Cardiac muscle cell (in vitro differentiated cells and primary cell): ENCODE measurements at regions not wholly inside any gene's neighbourhood (a gene's known extent, or its start where the extent isn't known, plus 50 kb on each side); places are given as distances from the start of the nearest gene placed in this dataset.

ENCODE experiments used
- DNase-seq, 2 donors: peaks; one replicate each; pipeline versions ENCODE4 v3.0.0 to v3.0.0-alpha.2; 2010 to 2017; ENCODE audit warnings: low read depth in 1 of 2, low spot score in 1 of 2
- H3K27ac ChIP-seq: fragments of 200-600 bp; sonication (generic); 2 replicates; pipeline ENCODE4 v1.5.1; 2016
- H3K27me3 ChIP-seq: fragments of 200-600 bp; sonication (generic); 2 replicates; pipeline ENCODE4 v1.6.0; 2016; ENCODE audit warnings: control low read depth
- H3K36me3 ChIP-seq: fragments of 200-600 bp; sonication (generic); 2 replicates; pipeline ENCODE4 v1.5.1; 2016; ENCODE audit warnings: control low read depth
- H3K4me1 ChIP-seq: fragments of 200-600 bp; sonication (generic); 2 replicates; pipeline ENCODE4 v1.8.1; 2017; ENCODE audit warnings: low read depth, mild to moderate bottlenecking, mixed run types
- H3K4me3 ChIP-seq: fragments of 200-600 bp; sonication (generic); 2 replicates; pipeline ENCODE4 v1.5.1; 2016; ENCODE audit warnings: mild to moderate bottlenecking
- H3K9me3 ChIP-seq: fragments of 200-600 bp; sonication (generic); 2 replicates; pipeline ENCODE4 v1.5.1; 2017; ENCODE audit warnings: low read depth, mild to moderate bottlenecking, control low read depth
- TF ChIP-seq, protein P1 (sequence below): IDR thresholded peaks from 2 replicates; pipeline ENCODE4 v1.5.1; 2012; ENCODE audit warnings: low read depth, mild to moderate bottlenecking, low read length

DNA sequence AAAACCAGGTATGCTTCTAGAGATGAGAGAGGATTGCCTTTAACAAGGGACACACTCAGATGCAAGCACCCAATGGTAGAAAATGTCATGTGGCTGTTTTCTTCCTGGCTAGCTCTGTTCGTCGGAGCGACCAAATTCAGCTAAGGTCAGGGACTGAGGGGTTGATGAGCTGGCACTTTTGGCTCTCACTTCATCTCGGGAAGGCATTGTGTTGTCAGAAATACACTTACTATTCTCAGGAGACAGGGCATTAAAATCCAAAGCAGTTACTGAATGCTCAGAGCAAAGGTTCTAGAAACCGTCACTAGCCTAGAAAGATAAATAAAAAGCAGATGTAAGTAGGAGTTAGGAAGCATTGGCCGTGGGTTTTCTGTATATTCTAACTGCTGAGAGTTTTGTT is 275.7 kb upstream of the SSTR1 start:
- Histone ChIP-seq H3K36me3 (no peaks in the 10 kb centered on the region), H3K27me3 (no peaks in the 10 kb centered on the region), H3K4me1 (no peaks in the 10 kb centered on the region), H3K4me3 (no peak overlapping the region), H3K27ac (no peak overlapping the region), H3K9me3 (no peaks in the 10 kb centered on the region)
- DNase-seq = no peak
- TF ChIP-seq, protein P1, sequence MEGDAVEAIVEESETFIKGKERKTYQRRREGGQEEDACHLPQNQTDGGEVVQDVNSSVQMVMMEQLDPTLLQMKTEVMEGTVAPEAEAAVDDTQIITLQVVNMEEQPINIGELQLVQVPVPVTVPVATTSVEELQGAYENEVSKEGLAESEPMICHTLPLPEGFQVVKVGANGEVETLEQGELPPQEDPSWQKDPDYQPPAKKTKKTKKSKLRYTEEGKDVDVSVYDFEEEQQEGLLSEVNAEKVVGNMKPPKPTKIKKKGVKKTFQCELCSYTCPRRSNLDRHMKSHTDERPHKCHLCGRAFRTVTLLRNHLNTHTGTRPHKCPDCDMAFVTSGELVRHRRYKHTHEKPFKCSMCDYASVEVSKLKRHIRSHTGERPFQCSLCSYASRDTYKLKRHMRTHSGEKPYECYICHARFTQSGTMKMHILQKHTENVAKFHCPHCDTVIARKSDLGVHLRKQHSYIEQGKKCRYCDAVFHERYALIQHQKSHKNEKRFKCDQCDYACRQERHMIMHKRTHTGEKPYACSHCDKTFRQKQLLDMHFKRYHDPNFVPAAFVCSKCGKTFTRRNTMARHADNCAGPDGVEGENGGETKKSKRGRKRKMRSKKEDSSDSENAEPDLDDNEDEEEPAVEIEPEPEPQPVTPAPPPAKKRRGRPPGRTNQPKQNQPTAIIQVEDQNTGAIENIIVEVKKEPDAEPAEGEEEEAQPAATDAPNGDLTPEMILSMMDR = no peak

DNA sequence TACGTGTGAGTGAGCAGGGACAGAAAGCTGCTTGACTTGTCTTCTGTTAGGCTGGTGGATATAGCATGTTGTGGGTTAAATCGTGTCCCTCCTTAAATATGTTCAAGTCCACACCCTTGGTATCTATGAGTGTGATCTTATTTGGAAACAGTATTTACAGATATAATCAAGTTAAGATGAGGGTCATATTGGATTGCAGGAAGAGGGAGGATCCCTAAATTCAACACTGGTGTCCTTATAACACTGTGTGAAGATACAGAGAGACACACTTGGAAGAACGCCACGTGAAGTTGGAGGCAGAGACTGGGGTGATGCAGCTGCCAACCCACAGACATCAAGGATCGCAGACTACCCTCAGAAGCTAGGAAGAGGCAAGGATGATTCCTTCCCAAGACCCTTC is 275.2 kb upstream of the SSTR1 start:
- H3K27me3 ChIP-seq = no peaks in the 10 kb centered on the region
- no peaks in the 10 kb centered on the region for H3K36me3 ChIP-seq
- H3K9me3 ChIP-seq = no peaks in the 10 kb centered on the region
- H3K27ac ChIP-seq = no peak overlapping the region
- DNase-seq = no peak
- no peak overlapping the region for H3K4me3 ChIP-seq
- H3K4me1 ChIP-seq = no peaks in the 10 kb centered on the region
- TF ChIP-seq, protein P1 = no peak

DNA sequence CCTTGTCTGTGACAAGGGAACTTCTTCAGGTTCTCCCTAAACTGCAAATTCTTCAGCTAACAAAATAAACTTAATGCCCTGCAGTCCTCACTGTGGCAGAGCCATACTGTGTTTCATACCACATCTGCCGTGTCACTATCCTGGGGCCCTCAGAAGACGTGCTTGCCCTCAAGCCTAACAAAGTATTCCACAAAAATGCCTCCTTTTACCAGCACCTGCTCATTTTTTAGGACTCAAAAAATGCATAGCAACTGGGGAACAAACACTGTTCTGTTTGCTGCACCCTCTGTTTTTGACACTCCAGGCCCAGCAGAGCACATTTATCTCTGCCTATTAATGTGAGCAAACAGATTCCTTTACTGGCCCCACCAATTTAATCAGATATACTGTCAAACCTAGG is 270.7 kb upstream of the SSTR1 start:
- TF ChIP-seq, protein P1 = no peak
- DNase-seq = no peak
- Histone ChIP-seq H3K4me3 (no peak overlapping the region), H3K4me1 (no peaks in the 10 kb centered on the region), H3K27me3 (no peaks in the 10 kb centered on the region), H3K27ac (no peak overlapping the region), H3K36me3 (no peaks in the 10 kb centered on the region), H3K9me3 (no peaks in the 10 kb centered on the region)

DNA sequence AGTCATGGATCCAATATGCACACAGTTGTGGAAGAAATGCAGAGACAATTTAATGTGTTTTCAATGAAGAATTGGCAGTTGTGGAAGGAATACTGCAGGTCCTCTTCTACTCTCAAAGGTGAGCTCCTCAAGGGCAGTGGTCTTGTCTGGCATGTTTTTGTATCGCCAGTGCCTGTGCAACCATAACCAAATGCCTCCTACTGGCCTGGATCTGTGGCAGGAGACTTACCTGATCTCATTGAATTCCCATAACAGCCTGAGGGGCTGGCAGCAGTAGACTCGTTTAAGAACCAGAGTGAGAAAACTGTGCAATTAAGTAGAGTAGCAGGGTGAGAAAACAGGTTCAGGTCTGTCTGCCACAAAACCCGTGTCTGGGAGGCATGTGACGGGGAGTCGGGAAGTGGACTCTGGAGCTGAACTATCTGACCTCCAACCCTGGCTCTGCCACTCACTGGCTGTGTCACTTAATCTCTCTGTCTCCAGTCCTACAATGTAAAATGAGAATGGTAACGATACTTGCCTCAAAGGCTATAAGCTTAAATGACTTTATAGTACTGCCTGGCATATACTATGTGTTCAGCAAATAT is 268.2 kb upstream of the SSTR1 start:
- no peak for DNase-seq
- Histone ChIP-seq H3K27ac (no peak overlapping the region), H3K4me3 (no peak overlapping the region), H3K4me1 (no peaks in the 10 kb centered on the region), H3K9me3 (no peaks in the 10 kb centered on the region), H3K36me3 (no peaks in the 10 kb centered on the region), H3K27me3 (no peaks in the 10 kb centered on the region)
- TF ChIP-seq, protein P1 = no peak

DNA sequence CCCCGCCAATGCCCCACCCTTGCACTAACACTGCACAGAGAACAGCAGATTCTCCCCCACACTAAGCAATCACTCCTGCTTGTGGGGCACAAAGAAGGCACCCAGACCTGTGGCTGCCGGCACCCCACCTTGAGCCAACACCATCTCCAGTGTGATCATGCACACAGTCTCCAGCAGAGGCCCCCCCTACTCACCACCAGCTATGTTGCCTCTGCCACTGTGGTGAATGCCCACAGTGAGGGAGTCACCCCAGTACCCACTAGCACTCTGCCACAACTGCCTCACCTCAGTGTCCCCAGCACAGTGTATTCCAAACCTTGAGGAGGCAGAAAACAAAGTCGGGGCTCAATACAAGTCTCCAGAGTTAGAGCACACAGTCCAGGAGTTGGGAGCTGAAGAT is 261.7 kb upstream of the SSTR1 start:
- TF ChIP-seq, protein P1 = no peak

DNA sequence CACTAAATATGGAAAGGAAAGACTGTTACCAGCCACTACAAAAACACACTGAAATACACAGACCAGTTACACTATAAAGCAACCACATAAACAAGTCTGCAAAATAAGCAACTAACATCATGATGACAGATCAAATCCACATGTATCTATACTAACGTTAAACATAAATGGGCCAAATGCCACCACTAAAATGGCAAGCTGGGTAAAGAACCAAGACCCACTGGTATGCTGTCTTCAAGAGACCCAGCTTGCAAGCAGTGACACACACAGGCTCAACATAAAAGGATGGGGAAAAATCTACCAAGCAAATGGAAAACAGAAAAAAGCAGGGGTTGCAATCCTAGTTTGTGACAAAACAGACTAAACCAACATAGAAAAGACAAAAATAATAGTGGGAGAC is 260.9 kb upstream of the SSTR1 start:
- TF ChIP-seq, protein P1 = no peak

More for the DNA sequence above, 261.7 kb upstream of the SSTR1 start:
- H3K36me3 ChIP-seq = no peaks in the 10 kb centered on the region
- H3K27ac ChIP-seq = no peak overlapping the region
- no peaks in the 10 kb centered on the region for H3K4me1 ChIP-seq
- DNase-seq = no peak
- H3K4me3 ChIP-seq = no peak overlapping the region
- no peaks in the 10 kb centered on the region for H3K27me3 ChIP-seq
- H3K9me3 ChIP-seq = no peaks in the 10 kb centered on the region

More for the DNA sequence above, 260.9 kb upstream of the SSTR1 start:
- Histone ChIP-seq H3K4me3 (no peak overlapping the region), H3K36me3 (no peaks in the 10 kb centered on the region), H3K27me3 (no peaks in the 10 kb centered on the region), H3K4me1 (no peaks in the 10 kb centered on the region), H3K9me3 (no peaks in the 10 kb centered on the region), H3K27ac (no peak overlapping the region)
- DNase-seq = no peak
